GM12878 (cell line): ENCODE measurements at regions not wholly inside any gene's neighbourhood (a gene's known extent, or its start where the extent isn't known, plus 50 kb on each side); places are given as distances from the start of the nearest gene placed in this dataset.

ENCODE experiments used
- ATAC-seq: fragments of 200-7000 bp; cut with Tn5 transposase; 3 replicates; pipeline ENCODE4 v1.9.1; 2020; ENCODE audit warnings: mild to moderate bottlenecking, moderate library complexity
- BruUV-seq: library from RNA; stranded (reverse); fragments of 400-500 nt; replicated peaks from 2 replicates; lab custom pipeline; 2021; lab: Mats Ljungman, UMichigan
- CTCF ChIA-PET: fragments of 300-600 bp; sonication (Branson Sonifier 250); formaldehyde crosslinking; extraction: SDS; loops from one replicate; lab custom pipeline; 2021; ENCODE audit warnings: inconsistent platforms; lab: Yijun Ruan, JAX
- POLR2A ChIA-PET: fragments of 350-600 bp; formaldehyde crosslinking; extraction: SDS; loops from one replicate; lab custom pipeline; 2021; ENCODE audit warnings: inconsistent platforms; lab: Charles Lee
- RAD21 ChIA-PET: fragments of 300-600 bp; sonication (Branson Sonifier 250); formaldehyde crosslinking; loops from one replicate; lab custom pipeline; 2023; ENCODE audit warnings: antibody characterized with exemption; ENCODE audit not compliant: unreplicated experiment; lab: Charles Lee
- SMC1A ChIA-PET: fragments of 300-600 bp; sonication (Branson Sonifier 250); formaldehyde crosslinking; loops from one replicate; lab custom pipeline; 2023; ENCODE audit not compliant: unreplicated experiment, uncharacterized antibody; lab: Charles Lee
- DNase-seq: peaks from one replicate; pipeline ENCODE4 v3.0.0-alpha.2; 2011; ENCODE audit warnings: low read depth, low spot score
- FAIRE-seq: peaks from 3 replicates; lab custom pipeline; 2011; peaks lifted over from hg19 to GRCh38; lab: Jason Lieb, UNC
- H2AFZ ChIP-seq: 2 replicates; pipeline ENCODE4 v1.6.0; 2011; ENCODE audit warnings: low read depth, low read length, control low read depth; ENCODE audit not compliant: control insufficient read depth
- H3K27ac ChIP-seq: 2 replicates; pipeline ENCODE4 v1.5.1; 2011; ENCODE audit warnings: control low read depth; ENCODE audit not compliant: control insufficient read depth, insufficient read depth
- H3K27me3 ChIP-seq, 2 experiments: replicated peaks in 1 of 2; 2 replicates each; pipeline versions ENCODE4 v1.6.0 to v1.6.1; 2011; ENCODE audit warnings: low read length in 1 of 2; ENCODE audit not compliant: control insufficient read depth in 2 of 2, insufficient read depth in 2 of 2
- H3K36me3 ChIP-seq, 2 experiments: 2 replicates each; pipeline ENCODE4 v1.5.1; 2011; ENCODE audit warnings: low read length in 1 of 2; ENCODE audit not compliant: control insufficient read depth in 2 of 2, insufficient read depth in 2 of 2
- H3K4me1 ChIP-seq: 2 replicates; pipeline ENCODE4 v1.6.1; 2011; ENCODE audit warnings: mild to moderate bottlenecking, low read length, moderate library complexity, mixed read lengths; ENCODE audit not compliant: control insufficient read depth, insufficient read depth
- H3K4me2 ChIP-seq: 2 replicates; pipeline ENCODE4 v1.6.0; 2011; ENCODE audit warnings: control low read depth; ENCODE audit not compliant: control insufficient read depth, insufficient read depth
- H3K4me3 ChIP-seq: fragments of 200-600 bp; sonication (generic); 2 replicates; pipeline ENCODE4 v1.5.1; 2016
- H3K79me2 ChIP-seq: 2 replicates; pipeline ENCODE4 v1.6.0; 2011; ENCODE audit warnings: low read length; ENCODE audit not compliant: control insufficient read depth, insufficient read depth
- H3K9ac ChIP-seq: 2 replicates; pipeline ENCODE4 v1.8.0; 2011; ENCODE audit warnings: low read length, control low read depth, mixed read lengths; ENCODE audit not compliant: control insufficient read depth, insufficient read depth
- H3K9me3 ChIP-seq: replicated peaks from 3 replicates; pipeline ENCODE4 v1.5.1; 2011; ENCODE audit warnings: mild to moderate bottlenecking, low read length; ENCODE audit not compliant: control insufficient read depth, insufficient read depth
- H4K20me1 ChIP-seq: 2 replicates; pipeline ENCODE4 v1.6.0; 2011; ENCODE audit not compliant: control insufficient read depth, insufficient read depth
- ATF3 ChIP-seq: IDR thresholded peaks from 2 replicates; pipeline ENCODE4 v1.6.1; 2011; ENCODE audit warnings: low read depth, mild to moderate bottlenecking, low read length, moderate library complexity, borderline replicate concordance; ENCODE audit errors: extremely low read depth
- BACH1 ChIP-seq: fragments of 450-650 bp; IDR thresholded peaks from 2 replicates; pipeline ENCODE4 v1.6.1; 2017; ENCODE audit warnings: mild to moderate bottlenecking, borderline replicate concordance
- CBX5 ChIP-seq: sonication (generic); IDR thresholded peaks from 2 replicates; pipeline ENCODE4 v1.6.1; 2016; ENCODE audit warnings: low read depth, moderate library complexity, mild to moderate bottlenecking, inconsistent platforms
- MAX ChIP-seq: IDR thresholded peaks from 2 replicates; pipeline ENCODE4 v1.6.1; 2012; ENCODE audit warnings: low read depth, low read length, improper control_type of control experiment
- MEF2B ChIP-seq: fragments of 450-650 bp; IDR thresholded peaks from 2 replicates; pipeline ENCODE4 v1.6.1; 2018; ENCODE audit warnings: mild to moderate bottlenecking, moderate library complexity; ENCODE audit not compliant: partially characterized antibody, poor library complexity, severe bottlenecking
- PML ChIP-seq: IDR thresholded peaks from 2 replicates; pipeline ENCODE4 v1.6.1; 2012; ENCODE audit warnings: low read length, inconsistent platforms
- STAT3 ChIP-seq: IDR thresholded peaks from 2 replicates; pipeline ENCODE4 v1.6.1; 2011; ENCODE audit warnings: low read depth, low read length, improper control_type of control experiment
- TAF1 ChIP-seq: IDR thresholded peaks from 2 replicates; pipeline ENCODE4 v1.6.1; 2011; ENCODE audit warnings: mild to moderate bottlenecking, low read depth, low read length, borderline replicate concordance
- ZNF274 ChIP-seq: IDR thresholded peaks from one replicate; pipeline ENCODE4 v1.8.0; 2011; ENCODE audit not compliant: insufficient read length, insufficient read depth
- ZNF687 ChIP-seq: fragments of 450-650 bp; IDR thresholded peaks from 2 replicates; pipeline ENCODE4 v1.6.1; 2017; ENCODE audit warnings: mild to moderate bottlenecking, moderate library complexity
- WGBS: methylation state at CpG from one replicate; pipeline ENCODE4 v1.1.6; 2016; ENCODE audit warnings: low lambda C conversion rate; ENCODE audit not compliant: insufficient replicate concordance, insufficient coverage; ENCODE audit errors: missing lambda C conversion rate; 5-methylcytosine and 5-hydroxymethylcytosine counted together
- in situ Hi-C: fragments of 300-500 bp; cut with MboI; formaldehyde crosslinking; loops from 9 replicates; pipeline ENCODE4 v1.14.3; 2018; ENCODE audit warnings: mixed read lengths
- intact Hi-C: fragments of 100-400 bp; cut with micrococcal nuclease; formaldehyde crosslinking; loops from one replicate; pipeline ENCODE4 v1.14.2; 2022; ENCODE audit not compliant: unreplicated experiment

- TF ChIP-seq ATF3 (no peak), TAF1 (no peak)
Measured at GRCh38 chr14:97080991-97081390, 283.8 kb downstream of the VRK1 start (continued).

- WGBS: 18% methylated on average over 5 of the region's 5 CpGs
- RAD21 ChIA-PET: no interaction called here
- Histone ChIP-seq H3K27me3 (no peaks in the 10 kb centered on the region), H3K4me3 (no peak overlapping the region), H3K79me2 (no peaks in the 10 kb centered on the region), H3K4me2 (no peak overlapping the region), H3K36me3 (no peaks in the 10 kb centered on the region), H3K9me3 (no peaks in the 10 kb centered on the region), H2AFZ (no peak overlapping the region), H4K20me1 (no peaks in the 10 kb centered on the region), H3K9ac (no peak overlapping the region), H3K4me1 (no peaks in the 10 kb centered on the region)
- FAIRE-seq (no peak), ATAC-seq (no peak), DNase-seq (no peak)
- POLR2A ChIA-PET: no interaction called here
- SMC1A ChIA-PET: no interaction called here
- no TSS peak for BruUV-seq
- in situ Hi-C loops: no loop called here
- CTCF ChIA-PET: no interaction called here
- TF ChIP-seq PML (no peak), STAT3 (no peak), BACH1 (no peak), MAX (no peak), ZNF274 (no peak), MEF2B (no peak), ZNF687 (no peak), CBX5 (no peak)
- TF ChIP-seq, all 136 proteins: peak for 0
- intact Hi-C loops: no loop called here
- no peak overlapping the region for H3K27ac ChIP-seq
Measured at GRCh38 chr14:97095269-97095668, 298.1 kb downstream of the VRK1 start.
